ENCODE measurements at regions not wholly inside any gene's neighbourhood (a gene's known extent, or its start where the extent isn't known, plus 50 kb on each side); places are given as distances from the start of the nearest gene placed in this dataset.
"Not testable (repeated sequence)": the region's sequence is repeated elsewhere in the genome, so short reads cannot be mapped to it uniquely, and the experiment has no call there.

DNA sequence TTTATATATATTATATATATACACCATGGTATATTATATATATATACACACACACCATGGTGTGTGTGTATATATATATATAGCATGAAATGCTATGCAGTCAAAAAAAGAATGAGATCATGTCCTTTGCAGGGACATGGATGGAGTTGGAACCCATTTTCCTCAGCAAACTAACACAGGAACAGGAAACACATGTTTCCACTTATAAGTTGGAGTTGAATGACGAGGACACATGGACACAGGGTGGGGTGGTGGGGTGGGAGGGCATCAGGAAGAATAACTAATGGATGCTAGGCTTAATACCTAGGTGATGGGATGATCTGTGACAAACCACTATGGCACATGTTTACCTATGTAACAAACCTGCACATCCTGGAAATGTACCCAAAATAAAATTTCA is 293.6 kb upstream of the NDST3 start:
- H3K4me1 ChIP-seq (ENCODE audit: insufficient read depth, low read length, poor library complexity, severe bottlenecking) = no peaks in the 10 kb centered on the region
- H2AFZ ChIP-seq (ENCODE audit: low read length) = no peak overlapping the region
- H3K79me2 ChIP-seq (ENCODE audit: insufficient read depth, low read depth, low read length) = no peaks in the 10 kb centered on the region
- H3K36me3 ChIP-seq (ENCODE audit: insufficient read depth, low read length) = no peaks in the 10 kb centered on the region
- H4K20me1 ChIP-seq (ENCODE audit: insufficient read depth, low read length) = no peaks in the 10 kb centered on the region
- no peaks in the 10 kb centered on the region for H3K9me3 ChIP-seq (ENCODE audit: low read length)
- no peak overlapping the region for H3K27ac ChIP-seq (ENCODE audit: low read depth, low read length, poor library complexity, severe bottlenecking)
- DNase-seq (ENCODE audit: low spot score) = no peak
- no peak overlapping the region for H3K4me2 ChIP-seq (ENCODE audit: low read length)
- intact Hi-C loops (cut with micrococcal nuclease; ENCODE audit: unreplicated experiment) = no loop called here
- ChIA-PET CTCF (ENCODE audit: unreplicated experiment) (no interaction called here), POLR2A (no interaction called here)
- no TSS peak for BruUV-seq (replicated peaks)
- H3K4me3 ChIP-seq (ENCODE audit: low read depth, low read length, poor library complexity, severe bottlenecking) = no peak overlapping the region
- no peaks in the 10 kb centered on the region for H3K9me2 ChIP-seq (ENCODE audit: insufficient read depth, low read length)
- TF ChIP-seq EZH2phosphoT487 (IDR thresholded peaks at IDR 0.05; ENCODE audit: borderline replicate concordance, low read depth, low read length) = no peak
- TF ChIP-seq, protein P1, sequence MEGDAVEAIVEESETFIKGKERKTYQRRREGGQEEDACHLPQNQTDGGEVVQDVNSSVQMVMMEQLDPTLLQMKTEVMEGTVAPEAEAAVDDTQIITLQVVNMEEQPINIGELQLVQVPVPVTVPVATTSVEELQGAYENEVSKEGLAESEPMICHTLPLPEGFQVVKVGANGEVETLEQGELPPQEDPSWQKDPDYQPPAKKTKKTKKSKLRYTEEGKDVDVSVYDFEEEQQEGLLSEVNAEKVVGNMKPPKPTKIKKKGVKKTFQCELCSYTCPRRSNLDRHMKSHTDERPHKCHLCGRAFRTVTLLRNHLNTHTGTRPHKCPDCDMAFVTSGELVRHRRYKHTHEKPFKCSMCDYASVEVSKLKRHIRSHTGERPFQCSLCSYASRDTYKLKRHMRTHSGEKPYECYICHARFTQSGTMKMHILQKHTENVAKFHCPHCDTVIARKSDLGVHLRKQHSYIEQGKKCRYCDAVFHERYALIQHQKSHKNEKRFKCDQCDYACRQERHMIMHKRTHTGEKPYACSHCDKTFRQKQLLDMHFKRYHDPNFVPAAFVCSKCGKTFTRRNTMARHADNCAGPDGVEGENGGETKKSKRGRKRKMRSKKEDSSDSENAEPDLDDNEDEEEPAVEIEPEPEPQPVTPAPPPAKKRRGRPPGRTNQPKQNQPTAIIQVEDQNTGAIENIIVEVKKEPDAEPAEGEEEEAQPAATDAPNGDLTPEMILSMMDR (conservative IDR thresholded peaks at IDR 0.05; ENCODE audit: low read length) = no peak

DNA sequence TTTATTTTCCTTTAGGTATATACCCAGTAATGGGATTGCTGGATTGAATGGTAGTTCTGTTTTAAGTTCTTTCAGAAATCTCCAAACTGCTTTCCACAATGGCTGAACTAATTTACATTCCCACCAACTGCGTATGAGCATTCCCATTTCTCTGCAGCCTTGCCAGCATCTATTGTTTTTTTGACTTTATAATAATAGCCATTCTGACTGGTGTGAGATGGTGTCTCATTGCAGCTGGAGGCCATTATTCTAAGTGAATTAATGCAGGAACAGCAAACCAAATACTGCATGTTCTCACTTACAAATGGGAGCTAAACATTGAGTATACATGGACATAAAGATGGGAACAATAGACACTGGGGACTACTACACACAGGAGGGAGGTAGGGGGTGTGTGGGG is 288.9 kb upstream of the NDST3 start:
- H3K9me2 ChIP-seq (ENCODE audit: insufficient read depth, low read length); H3K27ac ChIP-seq (ENCODE audit: low read depth, low read length, poor library complexity, severe bottlenecking); POLR2A ChIA-PET; H3K79me2 ChIP-seq (ENCODE audit: insufficient read depth, low read depth, low read length); H2AFZ ChIP-seq (ENCODE audit: low read length); DNase-seq (ENCODE audit: low spot score); H3K4me1 ChIP-seq (ENCODE audit: insufficient read depth, low read length, poor library complexity, severe bottlenecking); H3K4me3 ChIP-seq (ENCODE audit: low read depth, low read length, poor library complexity, severe bottlenecking); intact Hi-C loops (cut with micrococcal nuclease; ENCODE audit: unreplicated experiment); H4K20me1 ChIP-seq (ENCODE audit: insufficient read depth, low read length); BruUV-seq (replicated peaks); H3K4me2 ChIP-seq (ENCODE audit: low read length); H3K36me3 ChIP-seq (ENCODE audit: insufficient read depth, low read length); CTCF ChIA-PET (ENCODE audit: unreplicated experiment); H3K9me3 ChIP-seq (ENCODE audit: low read length): not testable (repeated sequence)

DNA sequence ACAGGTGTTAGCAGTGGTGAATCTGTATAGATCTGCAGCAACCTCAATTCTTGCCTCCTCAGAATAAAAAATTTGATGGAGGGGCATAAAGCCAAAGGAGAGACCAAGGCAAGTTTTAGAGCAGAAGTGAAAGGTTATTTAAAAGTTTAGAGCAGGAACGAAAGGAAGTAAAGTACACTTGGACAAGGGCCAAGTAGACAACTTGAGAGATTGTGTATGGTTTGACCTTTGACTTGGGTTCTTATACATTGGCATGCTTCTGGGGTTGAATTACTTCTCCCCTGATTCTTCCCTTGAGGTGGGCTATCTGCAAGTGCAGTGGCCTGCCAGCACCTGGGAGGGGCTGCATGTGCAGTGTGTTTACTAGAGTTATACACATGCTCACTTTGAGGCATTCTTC is 278.8 kb upstream of the NDST3 start:
- no peaks in the 10 kb centered on the region for H4K20me1 ChIP-seq (ENCODE audit: insufficient read depth, low read length)
- BruUV-seq (replicated peaks) = no TSS peak
- CTCF ChIA-PET (ENCODE audit: unreplicated experiment) = no interaction called here

More for the DNA sequence above, 278.8 kb upstream of the NDST3 start:
- Histone ChIP-seq H3K27ac (ENCODE audit: low read depth, low read length, poor library complexity, severe bottlenecking) (no peak overlapping the region), H3K4me3 (ENCODE audit: low read depth, low read length, poor library complexity, severe bottlenecking) (no peak overlapping the region), H3K4me1 (ENCODE audit: insufficient read depth, low read length, poor library complexity, severe bottlenecking) (no peaks in the 10 kb centered on the region), H3K9me3 (ENCODE audit: low read length) (no peaks in the 10 kb centered on the region), H2AFZ (ENCODE audit: low read length) (no peak overlapping the region), H3K79me2 (ENCODE audit: insufficient read depth, low read depth, low read length) (no peaks in the 10 kb centered on the region), H3K36me3 (ENCODE audit: insufficient read depth, low read length) (no peaks in the 10 kb centered on the region), H3K9me2 (ENCODE audit: insufficient read depth, low read length) (no peaks in the 10 kb centered on the region), H3K4me2 (ENCODE audit: low read length) (no peak overlapping the region)
- intact Hi-C loops (cut with micrococcal nuclease; ENCODE audit: unreplicated experiment) = no loop called here
- TF ChIP-seq, protein P1 (conservative IDR thresholded peaks at IDR 0.05; ENCODE audit: low read length) = no peak
- TF ChIP-seq EZH2phosphoT487 (IDR thresholded peaks at IDR 0.05; ENCODE audit: borderline replicate concordance, low read depth, low read length) = no peak
- no peak for DNase-seq (ENCODE audit: low spot score)
- POLR2A ChIA-PET = no interaction called here
